BJ (cell line): ENCODE measurements at regions not wholly inside any gene's neighbourhood (a gene's known extent, or its start where the extent isn't known, plus 50 kb on each side); places are given as distances from the start of the nearest gene placed in this dataset.
A peak's percentile ranks its signal among the peaks of the same experiment; 100 is the strongest.

ENCODE experiments used
- CTCF ChIA-PET: fragments of 350-600 bp; formaldehyde crosslinking; extraction: SDS; loops from one replicate; lab custom pipeline; 2021; ENCODE audit warnings: antibody characterized with exemption, inconsistent platforms; lab: Yijun Ruan, JAX
- POLR2A ChIA-PET: fragments of 300-600 bp; sonication (Branson Sonifier 250); formaldehyde crosslinking; extraction: SDS; loops from one replicate; lab custom pipeline; 2021; ENCODE audit warnings: antibody characterized with exemption; lab: Charles Lee
- DNase-seq: peaks from one replicate; pipeline ENCODE4 v3.0.0-alpha.2; 2011; ENCODE audit warnings: low read depth
- H3K27me3 ChIP-seq: 2 replicates; pipeline ENCODE4 v1.6.0; 2011; ENCODE audit warnings: low read length; ENCODE audit not compliant: control insufficient read depth, insufficient read depth
- H3K36me3 ChIP-seq: 2 replicates; pipeline ENCODE4 v1.5.1; 2011; ENCODE audit warnings: low read length; ENCODE audit not compliant: control insufficient read depth, insufficient read depth
- H3K4me3 ChIP-seq: 2 replicates; pipeline ENCODE4 v1.5.1; 2011; ENCODE audit warnings: low read depth, mild to moderate bottlenecking, control low read depth, low read length
- TF ChIP-seq, protein P1 (sequence below): IDR thresholded peaks from 2 replicates; pipeline ENCODE4 v1.5.1; 2011; ENCODE audit warnings: low read depth, mild to moderate bottlenecking, control low read depth, inconsistent platforms, low read length, moderate library complexity; ENCODE audit not compliant: insufficient read depth

DNA sequence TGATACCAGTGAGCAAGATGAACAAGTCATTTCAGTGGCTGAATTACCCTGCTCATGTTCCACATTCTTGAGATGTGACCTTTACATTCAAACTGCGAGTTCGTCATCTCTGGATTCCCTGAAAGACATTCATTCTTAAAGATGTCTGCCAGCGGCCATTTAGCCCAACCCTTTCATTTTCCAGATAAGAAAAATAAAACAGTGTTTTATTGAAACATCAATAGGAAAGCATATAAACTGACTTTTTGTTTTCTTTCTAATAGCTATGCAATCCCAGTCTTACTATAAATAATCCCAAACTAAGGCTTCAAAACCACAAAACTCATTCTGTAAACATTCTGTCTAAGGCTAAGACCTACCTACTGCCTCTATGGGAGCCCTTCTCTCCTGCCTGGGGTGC is 134.0 kb downstream of the SAMD5 start:
- H3K27me3 ChIP-seq: no peaks in the 10 kb centered on the region
- TF ChIP-seq, protein P1, sequence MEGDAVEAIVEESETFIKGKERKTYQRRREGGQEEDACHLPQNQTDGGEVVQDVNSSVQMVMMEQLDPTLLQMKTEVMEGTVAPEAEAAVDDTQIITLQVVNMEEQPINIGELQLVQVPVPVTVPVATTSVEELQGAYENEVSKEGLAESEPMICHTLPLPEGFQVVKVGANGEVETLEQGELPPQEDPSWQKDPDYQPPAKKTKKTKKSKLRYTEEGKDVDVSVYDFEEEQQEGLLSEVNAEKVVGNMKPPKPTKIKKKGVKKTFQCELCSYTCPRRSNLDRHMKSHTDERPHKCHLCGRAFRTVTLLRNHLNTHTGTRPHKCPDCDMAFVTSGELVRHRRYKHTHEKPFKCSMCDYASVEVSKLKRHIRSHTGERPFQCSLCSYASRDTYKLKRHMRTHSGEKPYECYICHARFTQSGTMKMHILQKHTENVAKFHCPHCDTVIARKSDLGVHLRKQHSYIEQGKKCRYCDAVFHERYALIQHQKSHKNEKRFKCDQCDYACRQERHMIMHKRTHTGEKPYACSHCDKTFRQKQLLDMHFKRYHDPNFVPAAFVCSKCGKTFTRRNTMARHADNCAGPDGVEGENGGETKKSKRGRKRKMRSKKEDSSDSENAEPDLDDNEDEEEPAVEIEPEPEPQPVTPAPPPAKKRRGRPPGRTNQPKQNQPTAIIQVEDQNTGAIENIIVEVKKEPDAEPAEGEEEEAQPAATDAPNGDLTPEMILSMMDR: no peak
- ChIA-PET CTCF (interaction anchor here (0.7 kb wide), 1 partner anchor 134 kb away, joined by 3 read pairs; the partner anchor contains the start of gene SAMD5), POLR2A (interaction anchor here (0.7 kb wide), 1 partner anchor 96 kb away, joined by 4 read pairs; no protein-coding TSS in a partner anchor)
- H3K36me3 ChIP-seq: no peaks in the 10 kb centered on the region
- no peak overlapping the region for H3K4me3 ChIP-seq
- DNase-seq: no peak

DNA sequence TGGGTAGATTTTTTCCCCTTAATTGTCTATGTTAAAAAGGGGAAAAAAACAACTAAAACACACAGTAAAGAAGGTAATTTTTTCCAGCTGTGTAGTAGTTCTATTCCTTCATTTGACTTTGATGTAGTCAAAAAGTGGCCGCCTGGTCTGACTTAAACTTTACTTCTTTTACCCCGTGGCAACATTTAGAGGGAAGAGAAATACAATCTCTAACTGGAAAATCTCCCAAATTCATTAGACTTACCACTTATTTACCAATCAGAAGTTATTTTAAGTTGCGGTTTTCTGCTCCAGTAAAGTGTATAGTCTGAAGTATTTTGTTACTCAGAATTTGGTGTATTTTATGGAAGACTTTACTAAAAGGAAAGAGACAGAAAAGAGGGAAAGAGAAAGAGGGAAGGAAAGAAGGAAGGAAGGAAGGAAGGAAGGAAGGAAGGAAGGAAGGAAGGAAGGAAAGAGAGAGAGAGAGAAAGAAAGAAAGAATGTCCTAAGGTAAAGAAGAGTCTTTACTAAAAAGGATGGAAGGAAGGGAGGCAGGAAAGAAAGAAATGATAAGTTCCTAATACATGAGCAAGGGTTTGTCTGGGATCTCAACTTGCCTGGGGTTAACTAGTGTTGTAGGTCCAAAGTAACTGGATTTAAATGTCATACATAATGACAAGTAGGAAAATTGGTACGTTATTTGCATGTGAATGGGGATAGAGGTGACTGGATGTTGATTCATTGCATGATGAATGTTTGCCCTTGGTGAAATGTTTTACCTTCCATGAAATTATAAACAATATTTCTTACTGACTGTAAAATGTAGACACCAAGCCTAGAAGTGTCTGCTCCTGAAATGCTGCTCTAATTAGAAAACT is 135.1 kb downstream of the SAMD5 start:
- H3K36me3 ChIP-seq: no peaks in the 10 kb centered on the region
- no peak for DNase-seq
- ChIA-PET CTCF (no interaction called here), POLR2A (no interaction called here)
- TF ChIP-seq, protein P1: no peak
- no peaks in the 10 kb centered on the region for H3K27me3 ChIP-seq
- H3K4me3 ChIP-seq: no peak overlapping the region

DNA sequence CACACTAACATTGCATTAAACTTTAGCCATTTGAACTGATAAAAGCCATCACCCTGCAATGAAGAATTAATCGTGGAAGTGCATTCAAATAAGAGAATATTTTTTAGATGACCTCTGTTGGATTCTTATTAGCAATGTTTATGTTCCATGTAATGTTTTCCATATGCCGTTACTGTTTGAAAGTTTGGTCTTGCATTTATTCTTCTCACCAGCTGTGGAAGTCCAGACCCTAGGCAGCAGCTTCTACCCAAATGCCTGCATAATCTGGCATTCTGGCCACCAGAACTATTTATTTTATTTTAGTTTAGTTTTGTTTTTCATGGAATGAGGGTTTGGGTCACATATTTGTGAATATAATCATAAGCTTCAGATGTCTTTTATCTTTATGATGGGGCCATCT is 140.4 kb downstream of the SAMD5 start:
- Histone ChIP-seq H3K27me3 (no peaks in the 10 kb centered on the region), H3K4me3 (no peak overlapping the region), H3K36me3 (no peaks in the 10 kb centered on the region)
- no peak for DNase-seq
- ChIA-PET CTCF (no interaction called here), POLR2A (interaction anchor here (0.6 kb wide), 1 partner anchor 70 kb away, joined by 3 read pairs; no protein-coding TSS in a partner anchor)
- TF ChIP-seq, protein P1: no peak

DNA sequence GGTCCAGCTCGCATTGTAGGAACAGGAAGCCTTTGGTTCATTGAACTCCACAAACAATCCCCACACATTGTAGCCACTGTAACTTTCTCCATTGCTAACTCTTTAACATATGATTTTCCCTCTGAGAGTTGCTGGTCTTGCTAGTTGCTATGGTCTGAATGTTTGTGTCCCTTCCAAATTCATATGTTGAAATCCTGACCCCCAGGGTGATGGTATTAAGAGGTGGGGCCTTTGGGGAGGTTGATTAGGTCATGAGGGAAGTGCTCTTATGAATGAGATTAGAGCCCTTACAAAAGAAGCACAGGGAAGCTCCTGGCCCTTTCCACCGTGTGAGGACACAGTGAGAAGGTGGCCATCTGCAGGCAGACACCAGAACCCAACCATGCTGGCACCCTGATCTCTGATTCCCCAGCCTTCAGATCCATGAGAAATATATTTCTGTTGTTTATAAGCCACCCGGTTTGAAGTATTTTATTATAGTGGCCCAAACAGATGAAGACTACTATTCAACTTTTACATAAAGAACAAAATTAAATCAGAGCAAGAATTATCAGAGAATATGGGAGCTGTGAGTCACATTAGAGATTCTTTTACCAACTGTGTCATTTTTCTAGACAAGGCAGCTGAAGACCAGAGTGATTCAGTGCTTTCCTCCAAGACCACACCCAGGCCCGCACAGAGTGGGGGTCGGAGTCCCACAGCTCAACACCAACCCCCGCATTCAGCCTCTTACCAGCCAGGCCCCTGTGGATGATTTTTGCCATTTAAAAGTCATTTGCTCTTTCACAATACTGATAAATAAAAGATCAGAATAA is 143.0 kb downstream of the SAMD5 start:
- Histone ChIP-seq H3K4me3 (no peak overlapping the region), H3K27me3 (no peaks in the 10 kb centered on the region), H3K36me3 (no peaks in the 10 kb centered on the region)
- ChIA-PET POLR2A (no interaction called here), CTCF (interaction anchor here (0.8 to 2.0 kb wide), 3 partner anchors 15 to 145 kb away, joined by 3 to 7 read pairs (median 4); no protein-coding TSS in a partner anchor)
- TF ChIP-seq, protein P1: peak; percentile 31; the same call in 1 of the 2 replicates
- no peak for DNase-seq

DNA sequence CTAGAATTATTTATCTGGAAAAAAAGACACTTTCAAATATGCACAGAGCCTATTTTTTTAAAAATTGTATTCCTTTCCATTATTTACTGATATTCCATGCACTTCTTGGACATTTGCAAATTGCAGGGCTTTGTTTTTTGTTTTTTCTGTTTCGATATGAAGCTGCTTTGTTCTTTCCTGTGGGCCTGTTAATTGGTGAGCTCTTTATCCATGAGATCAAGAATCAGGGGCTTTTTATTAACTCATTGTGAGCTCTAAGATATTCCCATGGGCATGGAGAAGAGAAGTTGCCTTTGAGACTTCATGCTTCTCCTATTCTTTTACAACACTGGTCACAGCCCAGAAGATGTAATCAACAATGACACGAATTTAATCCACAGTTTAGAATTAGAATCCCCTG is 145.1 kb downstream of the SAMD5 start:
- ChIA-PET CTCF (interaction anchor here (1.3 kb wide), 1 partner anchor 146 kb away, joined by 5 read pairs; no protein-coding TSS in a partner anchor), POLR2A (interaction anchor here (0.6 kb wide), 1 partner anchor 20 kb away, joined by 3 read pairs; no protein-coding TSS in a partner anchor)
- TF ChIP-seq, protein P1: no peak
- no peak overlapping the region for H3K4me3 ChIP-seq
- H3K27me3 ChIP-seq: no peaks in the 10 kb centered on the region
- no peaks in the 10 kb centered on the region for H3K36me3 ChIP-seq
- DNase-seq: no peak
